Upper lobe of right lung (tissue), 1 donor: ENCODE measurements at regions not wholly inside any gene's neighbourhood (a gene's known extent, or its start where the extent isn't known, plus 50 kb on each side); places are given as distances from the start of the nearest gene placed in this dataset.

Experiments
- ATAC-seq: fragments of 200-7000 bp; cut with Tn5 transposase; one replicate; pipeline ENCODE4 v1.9.1; 2020; ENCODE audit warnings: mild to moderate bottlenecking, moderate library complexity
- DNase-seq: peaks from one replicate; pipeline ENCODE4 v3.0.0-alpha.2; 2020
- H3K27ac ChIP-seq: fragments of 200-600 bp; one replicate; pipeline ENCODE4 v1.8.0; 2022
- H3K27me3 ChIP-seq: fragments of 200-600 bp; one replicate; pipeline ENCODE4 v1.8.0; 2022; ENCODE audit warnings: mild to moderate bottlenecking
- H3K36me3 ChIP-seq: fragments of 200-600 bp; one replicate; pipeline ENCODE4 v1.8.0; 2022
- H3K4me1 ChIP-seq: fragments of 200-600 bp; one replicate; pipeline ENCODE4 v1.8.0; 2022
- H3K4me3 ChIP-seq: fragments of 200-600 bp; one replicate; pipeline ENCODE4 v1.8.0; 2022; ENCODE audit warnings: mild to moderate bottlenecking
- H3K9me3 ChIP-seq: fragments of 200-600 bp; one replicate; pipeline ENCODE4 v1.8.0; 2022
- intact Hi-C: fragments of 100-400 bp; cut with DNase I; formaldehyde crosslinking; loops from one replicate; pipeline ENCODE4 v1.11.0; 2022
- TF ChIP-seq, protein P1 (sequence below): fragments of 200-600 bp; IDR thresholded peaks from one replicate; pipeline ENCODE4 v1.8.0; 2022; ENCODE audit warnings: antibody characterized with exemption
- donor health status: DM: no; HTN: yes; CAD: no; lungs with severe emphysema.

DNA sequence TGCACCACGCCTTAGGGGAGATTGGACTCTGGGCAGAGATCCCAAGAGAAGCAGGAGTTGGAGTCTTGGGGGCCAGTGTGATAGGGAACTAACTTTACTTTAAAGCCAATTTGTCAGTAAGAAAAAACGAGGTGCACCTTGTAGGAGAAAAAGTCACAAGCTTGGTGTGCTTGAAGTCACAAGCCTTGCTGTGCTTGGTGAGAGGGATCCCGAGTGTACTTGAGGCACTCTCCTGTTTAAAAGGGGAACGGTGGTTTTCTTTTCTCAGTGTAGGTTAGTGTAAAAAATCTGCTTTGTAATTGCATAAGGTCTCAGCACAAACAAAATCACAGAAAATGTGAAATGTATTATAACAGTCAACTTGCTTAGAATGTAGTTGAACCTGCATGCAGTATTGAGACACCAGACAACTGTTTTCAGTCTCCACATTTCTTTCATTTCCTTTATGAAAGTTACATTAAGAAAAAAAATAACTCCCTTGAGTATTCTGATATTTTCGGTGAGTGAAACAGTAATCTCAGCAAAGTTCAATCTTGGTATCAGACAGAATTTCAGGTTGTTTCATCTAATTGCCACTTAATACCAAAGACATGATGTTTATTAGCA is 111.1 kb upstream of the DUSP22 start:
- no peaks in the 10 kb centered on the region for H3K36me3 ChIP-seq
- H3K9me3 ChIP-seq = no peaks in the 10 kb centered on the region
- ATAC-seq (no peak), DNase-seq (no peak)
- H3K4me1 ChIP-seq = no peaks in the 10 kb centered on the region
- intact Hi-C loops = no loop called here
- TF ChIP-seq, protein P1, sequence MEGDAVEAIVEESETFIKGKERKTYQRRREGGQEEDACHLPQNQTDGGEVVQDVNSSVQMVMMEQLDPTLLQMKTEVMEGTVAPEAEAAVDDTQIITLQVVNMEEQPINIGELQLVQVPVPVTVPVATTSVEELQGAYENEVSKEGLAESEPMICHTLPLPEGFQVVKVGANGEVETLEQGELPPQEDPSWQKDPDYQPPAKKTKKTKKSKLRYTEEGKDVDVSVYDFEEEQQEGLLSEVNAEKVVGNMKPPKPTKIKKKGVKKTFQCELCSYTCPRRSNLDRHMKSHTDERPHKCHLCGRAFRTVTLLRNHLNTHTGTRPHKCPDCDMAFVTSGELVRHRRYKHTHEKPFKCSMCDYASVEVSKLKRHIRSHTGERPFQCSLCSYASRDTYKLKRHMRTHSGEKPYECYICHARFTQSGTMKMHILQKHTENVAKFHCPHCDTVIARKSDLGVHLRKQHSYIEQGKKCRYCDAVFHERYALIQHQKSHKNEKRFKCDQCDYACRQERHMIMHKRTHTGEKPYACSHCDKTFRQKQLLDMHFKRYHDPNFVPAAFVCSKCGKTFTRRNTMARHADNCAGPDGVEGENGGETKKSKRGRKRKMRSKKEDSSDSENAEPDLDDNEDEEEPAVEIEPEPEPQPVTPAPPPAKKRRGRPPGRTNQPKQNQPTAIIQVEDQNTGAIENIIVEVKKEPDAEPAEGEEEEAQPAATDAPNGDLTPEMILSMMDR = no peak
- H3K27ac ChIP-seq = no peak overlapping the region
- no peak overlapping the region for H3K4me3 ChIP-seq
- H3K27me3 ChIP-seq = no peaks in the 10 kb centered on the region

DNA sequence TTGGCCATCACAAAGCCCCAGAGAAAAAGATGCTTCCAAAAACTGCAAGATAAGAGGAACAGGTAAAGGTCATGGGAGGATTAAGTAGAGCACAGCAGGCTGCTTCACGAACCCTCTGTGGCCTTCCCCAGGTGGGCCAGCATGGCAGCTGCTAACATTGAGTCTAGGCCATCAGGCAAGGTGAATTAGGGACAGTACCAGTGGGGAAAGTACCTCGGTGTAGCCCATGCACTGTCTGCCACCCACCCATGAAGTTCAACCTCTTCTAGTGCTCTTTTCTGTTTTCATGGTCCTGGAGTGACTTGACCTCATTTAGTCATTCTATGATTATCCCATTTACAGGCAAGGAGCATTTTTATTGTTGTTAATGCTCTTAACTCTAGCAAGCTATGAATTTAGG is 108.6 kb upstream of the DUSP22 start:
- DNase-seq = no peak
- intact Hi-C loops = no loop called here
- H3K27me3 ChIP-seq = no peaks in the 10 kb centered on the region
- no peaks in the 10 kb centered on the region for H3K9me3 ChIP-seq
- TF ChIP-seq, protein P1 = no peak
- H3K4me3 ChIP-seq = no peak overlapping the region
- H3K36me3 ChIP-seq = no peaks in the 10 kb centered on the region
- ATAC-seq = no peak
- no peak overlapping the region for H3K27ac ChIP-seq
- H3K4me1 ChIP-seq = peaks cover 11% of the 10 kb centered on the region

DNA sequence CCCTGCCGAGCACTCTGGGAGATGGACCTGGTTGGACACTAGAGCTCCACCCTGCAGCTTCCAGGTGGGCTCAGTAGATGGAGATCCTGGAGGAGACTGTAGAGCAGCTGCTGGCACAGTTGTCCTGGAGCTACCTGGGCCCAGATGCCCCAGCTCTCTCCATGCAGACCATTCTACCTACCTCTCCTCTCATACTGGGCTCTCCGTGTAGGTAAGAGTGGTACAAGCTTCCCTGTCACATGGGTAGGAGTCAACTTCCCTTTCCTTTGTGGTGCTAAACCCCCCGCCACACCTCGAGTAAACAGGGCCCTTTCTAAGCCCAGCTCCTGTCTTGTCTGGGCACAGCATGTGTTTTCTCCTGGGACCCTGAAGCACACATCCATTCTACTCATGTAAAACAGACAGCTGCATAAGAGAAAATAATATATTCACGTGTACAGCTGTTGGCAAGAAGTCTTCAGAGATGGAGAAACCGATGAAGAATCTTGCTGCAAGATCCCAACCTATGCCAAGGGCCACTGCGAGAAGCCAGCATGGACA is 108.1 kb upstream of the DUSP22 start:
- Histone ChIP-seq H3K9me3 (no peaks in the 10 kb centered on the region), H3K36me3 (no peaks in the 10 kb centered on the region), H3K4me3 (no peak overlapping the region), H3K27ac (no peak overlapping the region), H3K27me3 (no peaks in the 10 kb centered on the region), H3K4me1 (peaks cover 11% of the 10 kb centered on the region)
- DNase-seq (no peak), ATAC-seq (no peak)
- intact Hi-C loops = no loop called here
- TF ChIP-seq, protein P1 = no peak

GRCh38 chr6:186340-186965 is 105.8 kb upstream of the DUSP22 start:
- no peaks in the 10 kb centered on the region for H3K9me3 ChIP-seq
- H3K27ac ChIP-seq = peak overlapping the region; percentile 3
- H3K4me1 ChIP-seq = peaks cover 11% of the 10 kb centered on the region
- ATAC-seq = peak; percentile 45
- TF ChIP-seq, protein P1 = no peak
- DNase-seq = no peak
- H3K4me3 ChIP-seq = no peak overlapping the region
- H3K27me3 ChIP-seq = no peaks in the 10 kb centered on the region
- no peaks in the 10 kb centered on the region for H3K36me3 ChIP-seq
- intact Hi-C loops = no loop called here

- TF ChIP-seq, protein P1 = no peak
- H3K27ac ChIP-seq = peak overlapping the region; percentile 3
- intact Hi-C loops = no loop called here
- no peaks in the 10 kb centered on the region for H3K36me3 ChIP-seq
- H3K4me1 ChIP-seq = peaks cover 11% of the 10 kb centered on the region
- no peak overlapping the region for H3K4me3 ChIP-seq
- no peak for DNase-seq
- ATAC-seq = peak; percentile 42
- no peaks in the 10 kb centered on the region for H3K27me3 ChIP-seq
- H3K9me3 ChIP-seq = no peaks in the 10 kb centered on the region
Observed at GRCh38 chr6:187210-187861, 105.0 kb upstream of the DUSP22 start.
